Activated B cell treated with CpG ODN at 0.5 μM for 24 hours (primary cell): ENCODE measurements at regions not wholly inside any gene's neighbourhood (a gene's known extent, or its start where the extent isn't known, plus 50 kb on each side); places are given as distances from the start of the nearest gene placed in this dataset.

ENCODE experiments used
- ATAC-seq: fragments of 200-7000 bp; cut with Tn5 transposase; one replicate; pipeline ENCODE4 v1.10.0; 2021; ENCODE audit warnings: low read depth, mild to moderate bottlenecking, moderate library complexity
- CTCF ChIA-PET: fragments of 350-600 bp; sonication (Branson Sonifier 250); formaldehyde crosslinking; loops from one replicate; lab custom pipeline; 2021; ENCODE audit warnings: antibody characterized with exemption; lab: Charles Lee
- POLR2A ChIA-PET: fragments of 350-600 bp; sonication (Branson Sonifier 250); formaldehyde crosslinking; loops from one replicate; lab custom pipeline; 2021; ENCODE audit warnings: antibody characterized with exemption; lab: Charles Lee
- DNase-seq: peaks from one replicate; pipeline ENCODE4 v3.0.0; 2022
- H3K27ac Mint-ChIP-seq: one replicate; pipeline ENCODE4 v1.8.0; 2020; ENCODE audit warnings: mixed read lengths
- H3K27me3 Mint-ChIP-seq: one replicate; pipeline ENCODE4 v1.8.0; 2021; ENCODE audit warnings: mixed read lengths
- H3K36me3 Mint-ChIP-seq: one replicate; pipeline ENCODE4 v1.8.0; 2021; ENCODE audit warnings: low read depth, mixed read lengths
- H3K4me1 Mint-ChIP-seq: one replicate; pipeline ENCODE4 v1.8.0; 2021; ENCODE audit warnings: mixed read lengths
- H3K4me3 Mint-ChIP-seq: one replicate; pipeline ENCODE4 v1.8.0; 2020; ENCODE audit warnings: mild to moderate bottlenecking, mixed read lengths
- H3K9me3 Mint-ChIP-seq: one replicate; pipeline ENCODE4 v1.8.0; 2020; ENCODE audit warnings: mixed read lengths
- CTCF ChIP-seq: fragments of 200-600 bp; IDR thresholded peaks from one replicate; pipeline ENCODE4 v1.8.0; 2022; ENCODE audit warnings: antibody characterized with exemption, mild to moderate bottlenecking
- intact Hi-C: fragments of 100-400 bp; cut with micrococcal nuclease; formaldehyde crosslinking; loops from one replicate; pipeline ENCODE4 v1.15.1; 2024

GRCh38 chr2:152890736-152891135 is 172.3 kb downstream of the ARL6IP6 start:
- TF ChIP-seq CTCF: no peak
- CTCF ChIA-PET: no interaction called here

GRCh38 chr2:152883951-152884487 is 165.6 kb downstream of the ARL6IP6 start:
- Mint-ChIP-seq H3K27ac (no peak overlapping the region), H3K27me3 (no peaks in the 10 kb centered on the region), H3K4me1 (no peaks in the 10 kb centered on the region), H3K9me3 (peaks cover 2% of the 10 kb centered on the region), H3K4me3 (no peak overlapping the region), H3K36me3 (no peaks in the 10 kb centered on the region)
- intact Hi-C loops: no loop called here
- ATAC-seq: no peak
- CTCF ChIA-PET: no interaction called here
- POLR2A ChIA-PET: no interaction called here
- no peak for DNase-seq
- TF ChIP-seq CTCF: no peak

More at GRCh38 chr2:152890736-152891135, 172.3 kb downstream of the ARL6IP6 start:
- no peaks in the 10 kb centered on the region for H3K4me1 Mint-ChIP-seq
- ATAC-seq: no peak
- H3K27me3 Mint-ChIP-seq: no peaks in the 10 kb centered on the region
- intact Hi-C loops: no loop called here
- H3K36me3 Mint-ChIP-seq: no peaks in the 10 kb centered on the region
- no peak for DNase-seq
- H3K9me3 Mint-ChIP-seq: no peaks in the 10 kb centered on the region
- no peak overlapping the region for H3K27ac Mint-ChIP-seq
- no peak overlapping the region for H3K4me3 Mint-ChIP-seq
- POLR2A ChIA-PET: no interaction called here

GRCh38 chr2:152881527-152881926 is 163.1 kb downstream of the ARL6IP6 start:
- no peaks in the 10 kb centered on the region for H3K4me1 Mint-ChIP-seq
- TF ChIP-seq CTCF: no peak
- POLR2A ChIA-PET: no interaction called here
- H3K9me3 Mint-ChIP-seq: peaks cover 2% of the 10 kb centered on the region
- no peak overlapping the region for H3K4me3 Mint-ChIP-seq
- DNase-seq (no peak), ATAC-seq (no peak)
- H3K36me3 Mint-ChIP-seq: no peaks in the 10 kb centered on the region
- H3K27ac Mint-ChIP-seq: no peak overlapping the region
- CTCF ChIA-PET: no interaction called here
- no peaks in the 10 kb centered on the region for H3K27me3 Mint-ChIP-seq
- intact Hi-C loops: no loop called here

GRCh38 chr2:152879275-152879674 is 160.9 kb downstream of the ARL6IP6 start:
- no peaks in the 10 kb centered on the region for H3K27me3 Mint-ChIP-seq
- H3K27ac Mint-ChIP-seq: no peak overlapping the region
- H3K36me3 Mint-ChIP-seq: no peaks in the 10 kb centered on the region
- DNase-seq: no peak
- ChIA-PET POLR2A (no interaction called here), CTCF (no interaction called here)
- no peak for ATAC-seq
- H3K4me3 Mint-ChIP-seq: no peak overlapping the region
- H3K9me3 Mint-ChIP-seq: peaks cover 2% of the 10 kb centered on the region
- no peaks in the 10 kb centered on the region for H3K4me1 Mint-ChIP-seq
- no peak for TF ChIP-seq CTCF
- intact Hi-C loops: no loop called here

GRCh38 chr2:152875701-152876695 is 157.6 kb downstream of the ARL6IP6 start:
- no peak for TF ChIP-seq CTCF
- DNase-seq (no peak), ATAC-seq (no peak)
- Mint-ChIP-seq H3K9me3 (no peaks in the 10 kb centered on the region), H3K4me3 (no peak overlapping the region), H3K36me3 (no peaks in the 10 kb centered on the region), H3K27ac (no peak overlapping the region), H3K27me3 (no peaks in the 10 kb centered on the region), H3K4me1 (no peaks in the 10 kb centered on the region)
- intact Hi-C loops: no loop called here
- CTCF ChIA-PET: no interaction called here
- POLR2A ChIA-PET: no interaction called here
